SK-N-DZ (cell line): ENCODE measurements at regions not wholly inside any gene's neighbourhood (a gene's known extent, or its start where the extent isn't known, plus 50 kb on each side); places are given as distances from the start of the nearest gene placed in this dataset.
"Not testable (repeated sequence)": the region's sequence is repeated elsewhere in the genome, so short reads cannot be mapped to it uniquely, and the experiment has no call there.

ENCODE experiments used
- DNase-seq: peaks from one replicate; pipeline ENCODE4 v3.0.0-alpha.2; 2015; ENCODE audit warnings: low spot score

DNA sequence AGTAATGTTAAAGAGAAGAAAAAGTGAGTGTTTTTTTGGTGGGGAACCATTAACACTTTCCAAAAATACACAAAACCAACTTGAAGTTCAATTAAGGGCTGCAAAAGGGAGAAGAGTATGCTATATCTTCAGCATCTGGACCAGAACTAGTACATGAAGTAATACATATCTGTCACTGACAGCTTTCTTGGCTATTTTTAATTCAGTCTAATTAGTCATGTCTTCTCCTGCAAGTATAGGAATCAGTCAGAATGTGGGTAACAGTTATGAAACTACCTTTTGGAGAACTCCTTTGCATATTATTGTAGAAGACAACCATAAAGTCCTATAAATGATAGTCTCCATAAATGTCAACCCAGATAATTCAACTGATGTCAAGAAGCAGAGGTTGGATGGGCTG is 901.2 kb downstream of the TTLL7 start:
- no peak for DNase-seq

DNA sequence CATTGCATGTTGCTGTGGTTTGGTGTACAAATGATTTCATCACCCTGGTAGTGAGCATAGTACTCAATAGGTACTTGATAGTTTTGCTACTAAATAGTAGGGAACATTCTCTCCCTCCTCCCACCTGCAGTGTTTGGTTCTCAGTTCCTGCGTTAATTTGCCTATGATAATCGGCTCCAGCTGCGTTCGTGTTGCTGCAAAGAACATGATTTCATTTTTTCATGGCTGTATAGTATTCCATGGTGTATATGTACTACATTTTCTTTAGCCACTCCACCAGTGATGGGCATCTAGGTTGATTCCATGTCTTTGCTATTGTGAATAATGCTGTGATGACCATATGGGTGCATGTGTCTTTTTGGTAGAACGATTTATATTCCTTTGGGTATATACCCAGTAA is 903.4 kb downstream of the TTLL7 start:
- DNase-seq, result no peak

GRCh38 chr1:83090195-83090594 is 908.7 kb downstream of the TTLL7 start:
- no peak for DNase-seq

- DNase-seq, result no peak
Measured at GRCh38 chr1:83087851-83088250, 911.1 kb downstream of the TTLL7 start.

DNA sequence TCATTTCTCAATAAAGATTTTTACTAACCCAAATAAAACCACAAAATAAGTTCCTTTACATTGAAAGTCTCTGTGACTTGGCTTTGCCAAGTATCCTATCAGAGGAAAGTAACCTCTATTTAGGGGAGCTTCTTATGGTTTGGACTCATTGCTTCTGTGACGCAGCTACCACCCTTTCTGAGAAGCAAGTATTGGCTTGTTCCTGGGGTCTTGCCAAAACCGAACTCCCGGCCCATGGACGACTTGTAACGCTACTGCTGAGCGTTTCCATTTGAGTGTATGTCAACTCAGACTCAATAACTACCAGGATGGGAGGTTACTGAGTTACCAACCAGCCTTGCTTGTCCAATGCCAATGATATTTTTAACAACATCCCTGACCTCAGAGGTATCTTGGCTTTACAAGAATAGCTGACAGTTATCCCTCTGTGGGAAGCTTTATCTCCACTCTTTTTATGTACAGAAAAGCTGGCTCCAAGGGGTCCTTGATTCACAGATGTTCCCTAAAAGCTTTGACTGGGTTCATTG is 911.9 kb downstream of the TTLL7 start:
- no peak for DNase-seq

GRCh38 chr1:83086346-83086745 is 912.6 kb downstream of the TTLL7 start:
- DNase-seq, result no peak

DNA sequence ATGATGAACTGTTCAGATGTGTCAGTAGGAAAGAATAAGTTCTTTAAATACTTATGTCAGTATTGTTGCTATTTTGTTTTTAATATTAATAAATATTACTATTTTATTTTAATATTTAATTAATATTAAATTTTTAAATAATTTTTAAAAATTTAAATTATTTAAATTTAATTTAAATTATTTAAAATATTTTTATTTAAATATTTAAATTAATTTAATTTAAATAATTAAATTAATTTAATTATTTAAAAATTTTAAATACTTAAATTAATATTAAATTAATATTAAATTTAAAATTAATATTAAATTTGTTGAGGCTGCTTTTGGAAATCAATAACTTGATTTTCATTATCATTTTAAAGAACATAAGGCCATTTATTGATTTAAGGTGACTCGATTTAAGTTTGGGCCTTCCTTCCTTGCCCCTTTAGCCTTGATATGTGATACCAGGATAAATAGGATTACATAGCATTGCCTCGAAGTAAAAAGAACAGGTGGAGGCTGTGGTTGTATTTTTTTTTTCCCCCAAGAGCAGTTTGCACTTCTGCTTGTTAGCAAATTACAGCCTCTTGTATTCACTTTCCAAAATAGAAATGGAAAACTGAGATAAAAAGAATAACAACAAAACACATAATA is 915.2 kb downstream of the TTLL7 start:
- no peak for DNase-seq

DNA sequence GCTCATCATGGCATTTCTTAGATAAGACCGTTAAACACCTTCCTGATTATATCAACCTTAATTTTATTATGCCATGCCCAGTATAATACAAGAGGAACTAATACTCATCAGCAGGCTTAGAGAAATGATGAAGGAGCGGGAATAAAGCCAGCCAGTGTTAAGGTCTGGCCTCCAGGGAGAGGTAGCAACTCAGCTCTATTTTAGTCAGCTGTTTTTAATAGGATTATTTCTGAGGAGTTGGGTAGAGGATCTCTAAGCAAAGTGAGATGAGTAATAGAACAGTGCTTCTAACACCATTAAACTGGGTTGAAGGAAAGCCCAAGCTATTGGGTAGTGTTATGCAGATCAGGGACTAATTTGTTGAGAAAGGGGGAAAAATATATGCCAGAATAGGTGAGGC is 921.5 kb downstream of the TTLL7 start:
- DNase-seq, result peak; percentile 10

DNA sequence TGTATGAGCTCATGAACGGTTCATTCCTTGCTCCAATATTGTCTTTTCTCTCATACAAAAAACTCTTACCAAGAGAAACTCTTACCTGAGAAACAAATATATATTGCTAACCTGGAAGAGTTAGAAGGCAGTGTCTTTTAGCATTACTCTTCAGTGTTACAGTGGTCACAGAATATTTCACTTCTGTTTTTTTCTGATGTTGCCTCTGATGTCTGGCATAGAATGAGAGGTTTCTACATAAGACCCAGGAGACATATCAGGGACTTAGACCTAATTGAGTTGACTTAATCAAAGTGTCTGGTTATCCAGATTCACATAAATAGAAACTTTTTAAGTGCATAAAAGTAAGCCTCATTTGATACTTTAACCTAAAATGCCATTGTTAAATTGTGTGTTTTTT is 923.8 kb downstream of the TTLL7 start:
- no peak for DNase-seq

DNA sequence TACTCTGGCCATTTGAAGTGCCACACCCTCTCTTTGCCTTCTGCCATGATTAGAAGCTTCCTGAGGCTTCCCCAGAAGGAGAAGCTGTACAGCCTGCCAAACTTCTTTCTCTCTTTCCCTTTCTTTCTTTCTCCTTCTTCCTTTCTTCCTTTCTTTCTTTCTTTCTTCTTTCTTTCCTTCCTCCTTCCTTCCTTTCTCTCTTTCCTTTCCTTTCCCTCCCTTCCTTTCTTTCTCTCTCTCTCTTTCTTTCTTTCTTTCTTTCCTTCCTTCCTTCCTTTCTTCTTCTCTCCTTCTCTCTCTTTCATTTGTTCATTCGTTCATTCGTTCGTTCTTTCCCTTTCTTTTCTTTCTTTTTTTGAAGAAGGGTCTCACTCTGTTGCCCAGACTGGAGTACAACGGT is 931.0 kb downstream of the TTLL7 start:
- DNase-seq, result no peak

DNA sequence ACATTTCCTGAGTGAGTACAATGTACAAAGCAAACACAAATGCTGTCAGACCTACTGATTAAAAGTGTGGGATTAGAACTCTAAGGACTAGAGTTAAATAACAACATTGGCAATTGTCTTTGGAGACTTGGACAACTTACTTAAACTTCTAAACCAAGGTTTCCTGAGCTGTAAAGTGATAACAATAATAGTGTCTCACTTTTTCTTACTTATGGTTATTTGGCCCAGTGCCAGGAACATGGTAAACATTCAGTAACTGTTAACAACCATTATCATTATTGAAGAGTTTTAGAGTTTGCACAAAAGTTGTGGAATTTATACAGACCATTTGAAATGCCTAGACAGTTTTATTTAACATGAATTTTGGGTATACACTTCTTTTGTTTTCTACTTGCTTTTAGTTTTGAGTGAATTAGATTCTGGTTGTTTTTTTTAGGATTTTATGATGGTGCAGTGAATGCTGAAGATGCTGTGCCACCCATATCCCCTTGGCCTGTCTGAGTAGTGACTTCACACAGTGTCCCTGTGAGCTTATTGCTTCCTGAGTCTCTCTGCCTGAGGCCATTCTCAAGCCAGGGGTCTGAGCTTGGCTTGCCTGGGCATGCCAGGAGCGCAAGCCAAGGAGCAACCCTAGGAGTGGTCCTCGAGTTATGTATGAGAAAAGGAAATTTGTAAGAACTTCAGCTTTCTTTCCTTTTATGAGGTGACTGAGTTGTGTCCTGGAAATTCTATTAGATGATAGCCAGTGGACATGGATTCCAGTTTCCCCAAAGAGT is 932.8 kb downstream of the TTLL7 start:
- DNase-seq, result no peak

DNA sequence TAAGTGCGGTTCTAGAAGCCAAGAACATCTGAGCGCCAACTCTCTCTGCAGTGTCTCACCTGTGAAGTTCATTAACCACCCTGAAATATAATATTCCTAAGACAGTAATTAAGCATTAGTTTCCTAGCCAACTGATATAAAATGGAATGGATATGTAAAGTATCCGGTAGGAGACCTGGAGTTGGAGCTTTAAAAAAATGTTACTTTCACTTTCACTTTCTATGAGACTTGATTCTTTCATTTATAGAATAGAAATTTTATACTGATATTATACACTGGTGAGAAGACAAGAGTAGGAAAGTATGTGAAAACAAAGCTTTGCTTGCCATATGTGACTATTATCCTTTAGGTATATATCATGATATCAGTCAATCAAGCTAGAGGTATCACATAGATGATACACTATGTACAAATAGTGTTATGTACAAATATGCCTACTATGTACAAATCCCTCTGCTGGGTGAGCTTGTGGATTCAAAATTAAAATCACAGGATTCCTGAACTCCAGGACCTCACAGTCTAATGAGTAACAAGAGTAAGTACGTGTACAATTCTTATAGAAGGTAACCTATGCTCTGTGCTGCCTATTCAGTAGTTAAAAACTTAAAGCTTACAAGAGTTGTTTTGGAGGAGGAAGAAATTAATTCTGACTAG is 934.2 kb downstream of the TTLL7 start:
- DNase-seq, result no peak

- no peak for DNase-seq
Measured at GRCh38 chr1:83060651-83061390, 938.1 kb downstream of the TTLL7 start.

DNA sequence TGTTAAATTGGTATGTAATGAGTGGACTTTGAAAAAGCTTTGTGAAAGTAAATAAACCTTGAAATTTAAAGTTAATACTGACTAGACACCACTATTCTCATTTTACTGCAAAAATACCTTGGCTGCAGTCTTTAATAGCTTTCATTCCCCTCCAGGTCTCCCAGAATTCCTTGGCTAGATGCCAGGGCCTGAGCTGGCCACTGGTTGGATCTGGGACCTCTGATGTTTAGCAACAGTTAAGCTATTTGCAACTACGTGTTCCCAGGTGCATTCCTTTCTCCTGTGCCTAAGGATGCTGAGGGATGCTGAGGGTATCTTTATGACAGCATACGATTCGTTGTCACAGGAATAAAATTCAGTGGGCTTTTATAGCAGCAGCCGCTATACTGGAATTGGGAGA is 938.7 kb downstream of the TTLL7 start:
- no peak for DNase-seq

DNA sequence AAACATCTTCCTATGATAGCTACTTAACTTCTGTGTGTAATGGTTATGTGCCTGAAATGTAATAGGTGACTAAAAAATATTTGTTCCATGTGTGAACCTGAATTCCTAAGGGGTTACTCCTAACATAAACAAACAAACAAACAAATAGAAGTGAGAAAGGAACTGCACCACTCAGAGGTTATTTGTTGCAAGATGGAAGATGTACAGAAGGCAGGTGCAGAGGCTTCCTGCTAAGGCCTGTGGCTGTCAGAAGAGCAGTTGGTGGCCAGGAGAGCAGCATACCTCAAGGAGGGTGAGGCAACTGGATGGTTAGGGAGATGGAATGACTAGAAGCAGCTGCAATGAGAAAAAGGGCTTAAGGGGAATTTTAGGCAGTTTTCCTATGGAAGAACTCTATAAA is 940.6 kb downstream of the TTLL7 start:
- DNase-seq, result no peak

- no peak for DNase-seq
Measured at GRCh38 chr1:83055391-83056170, 943.4 kb downstream of the TTLL7 start.

DNA sequence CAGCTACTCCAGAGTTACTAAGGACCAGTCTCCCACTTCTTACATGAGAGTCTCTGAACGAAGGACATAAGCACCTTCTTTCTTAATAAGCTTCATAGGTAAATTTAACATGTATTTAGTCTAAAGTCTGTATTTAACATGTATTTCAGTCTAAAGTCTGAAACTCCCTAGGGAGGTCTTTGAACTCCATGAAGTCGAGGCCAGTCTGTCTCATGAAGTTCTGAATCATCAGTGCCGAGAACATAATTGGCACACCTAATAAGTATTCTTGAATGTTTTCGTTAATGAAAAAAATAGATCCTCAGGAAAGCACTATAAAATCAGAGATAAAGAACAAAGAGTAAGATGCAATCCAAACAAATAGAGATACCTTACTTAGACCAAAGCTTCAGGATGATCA is 945.5 kb downstream of the TTLL7 start:
- DNase-seq, result no peak

- DNase-seq, result no peak
Measured at GRCh38 chr1:83052865-83053264, 946.1 kb downstream of the TTLL7 start.

GRCh38 chr1:83051053-83051452 is 947.9 kb downstream of the TTLL7 start:
- not testable (repeated sequence) for DNase-seq

DNA sequence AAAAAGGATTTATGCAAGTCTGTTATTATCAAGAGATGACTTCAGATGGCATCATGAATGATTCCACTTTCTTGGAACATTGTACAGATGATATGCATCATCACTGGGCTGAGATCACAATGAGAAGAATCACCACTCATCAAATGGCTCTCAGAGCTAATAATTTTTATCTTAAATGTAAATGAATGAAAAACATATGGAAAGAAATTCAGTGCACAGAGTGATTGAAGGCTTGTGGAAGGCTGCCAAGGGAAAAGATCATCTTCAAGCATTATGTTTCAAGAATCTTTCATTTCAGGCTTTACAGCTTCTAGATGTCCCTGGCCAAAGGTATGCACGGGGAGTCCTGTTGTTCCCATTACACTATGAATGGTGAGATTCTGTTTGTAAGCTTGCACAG is 955.7 kb downstream of the TTLL7 start:
- no peak for DNase-seq

DNA sequence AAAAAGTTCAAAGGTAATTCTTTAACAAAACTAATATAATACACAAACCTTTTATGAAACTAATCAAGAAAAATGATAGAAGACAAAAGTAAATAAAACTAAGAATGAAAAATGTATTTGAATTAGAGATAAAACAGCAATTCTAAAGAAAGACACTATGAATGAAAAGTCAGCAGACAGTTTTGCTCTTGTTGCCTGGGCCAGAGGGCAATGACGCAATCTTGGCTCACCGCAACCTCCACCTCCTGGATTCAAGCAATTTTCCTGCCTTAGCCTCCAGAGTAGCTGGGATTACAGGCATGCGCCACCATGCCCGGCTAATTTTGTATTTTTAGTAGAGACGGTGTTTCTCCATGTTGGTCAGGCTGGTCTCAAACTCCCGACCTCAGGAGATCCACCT is 959.8 kb downstream of the TTLL7 start:
- not testable (repeated sequence) for DNase-seq
